Liver (tissue), 3 donors: ENCODE measurements at regions not wholly inside any gene's neighbourhood (a gene's known extent, or its start where the extent isn't known, plus 50 kb on each side); places are given as distances from the start of the nearest gene placed in this dataset.

Experiments
- EGR1 ChIP-seq, 2 donors: IDR thresholded peaks; 2 replicates each; pipeline ENCODE4 v1.6.1; 2016 to 2018; ENCODE audit warnings: antibody characterized with exemption in 2 of 2, low read depth in 2 of 2
- FOXA1 ChIP-seq: IDR thresholded peaks from 2 replicates; pipeline ENCODE4 v1.6.1; 2016; ENCODE audit warnings: antibody characterized with exemption
- FOXA2 ChIP-seq: IDR thresholded peaks from 2 replicates; pipeline ENCODE4 v1.6.1; 2016; ENCODE audit warnings: antibody characterized with exemption
- GABPA ChIP-seq, 2 donors: IDR thresholded peaks in 1 of 2; conservative IDR thresholded peaks in 1 of 2; 2 replicates each; pipeline ENCODE4 v1.6.1; 2016; ENCODE audit warnings: antibody characterized with exemption in 2 of 2, mild to moderate bottlenecking in 1 of 2, moderate library complexity in 1 of 2
- JUND ChIP-seq, 2 donors: IDR thresholded peaks; 2 replicates each; pipeline ENCODE4 v1.6.1; 2016; ENCODE audit warnings: antibody characterized with exemption in 2 of 2
- RAD21 ChIP-seq, 2 donors: IDR thresholded peaks; 2 replicates each; pipeline ENCODE4 v1.6.1; 2016; ENCODE audit warnings: antibody characterized with exemption in 2 of 2, mild to moderate bottlenecking in 2 of 2
- RXRA ChIP-seq, 2 donors: IDR thresholded peaks; 2 replicates each; pipeline ENCODE4 v1.6.1; 2017 to 2018; ENCODE audit warnings: antibody characterized with exemption in 2 of 2, mild to moderate bottlenecking in 1 of 2
- TAF1 ChIP-seq: conservative IDR thresholded peaks from 2 replicates; pipeline ENCODE4 v1.6.1; 2016; ENCODE audit warnings: antibody characterized with exemption, mild to moderate bottlenecking
- YY1 ChIP-seq: IDR thresholded peaks from 2 replicates; pipeline ENCODE4 v1.6.1; 2016; ENCODE audit warnings: antibody characterized with exemption, mild to moderate bottlenecking
- TF ChIP-seq, protein P1 (sequence below): fragments of 150-350 bp; IDR thresholded peaks from 2 replicates; pipeline ENCODE4 v1.5.1; 2017; ENCODE audit warnings: improper control_type of control experiment, low read depth, low read length; ENCODE audit not compliant: missing input control
- TF ChIP-seq, protein P2 (sequence below): IDR thresholded peaks from 2 replicates; pipeline ENCODE4 v1.6.1; 2016; ENCODE audit warnings: antibody characterized with exemption, mild to moderate bottlenecking
- TF ChIP-seq, protein P3 (sequence below): IDR thresholded peaks from 2 replicates; pipeline ENCODE4 v1.6.1; 2016; ENCODE audit warnings: antibody characterized with exemption
- TF ChIP-seq, protein P4 (sequence below): IDR thresholded peaks from 2 replicates; pipeline ENCODE4 v1.6.1; 2016; ENCODE audit warnings: antibody characterized with exemption
- TF ChIP-seq, protein P5 (sequence below): IDR thresholded peaks from 2 replicates; pipeline ENCODE4 v1.6.1; 2016; ENCODE audit warnings: antibody characterized with exemption
- donor health status: healthy.
- donor health status: healthy.

DNA sequence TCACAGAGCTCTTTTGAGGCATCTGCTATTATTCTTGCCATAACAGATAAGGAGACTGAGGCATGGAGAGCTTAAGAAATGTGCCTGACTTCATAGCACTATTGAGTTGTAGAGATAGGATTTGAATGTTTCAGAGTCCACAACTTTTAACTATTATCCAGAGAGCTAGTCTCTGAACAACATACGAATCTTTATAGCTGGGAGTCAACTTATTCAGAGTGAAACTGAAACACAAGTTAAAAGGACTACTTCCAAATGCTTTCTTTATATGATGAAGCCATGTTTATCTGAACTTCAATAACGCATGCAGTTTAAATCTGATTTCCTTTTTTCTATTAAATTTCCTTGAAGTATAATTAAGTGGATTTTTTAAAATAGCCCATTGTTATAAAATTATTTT is 268.8 kb downstream of the IKZF2 start:
- TF ChIP-seq, protein P1, sequence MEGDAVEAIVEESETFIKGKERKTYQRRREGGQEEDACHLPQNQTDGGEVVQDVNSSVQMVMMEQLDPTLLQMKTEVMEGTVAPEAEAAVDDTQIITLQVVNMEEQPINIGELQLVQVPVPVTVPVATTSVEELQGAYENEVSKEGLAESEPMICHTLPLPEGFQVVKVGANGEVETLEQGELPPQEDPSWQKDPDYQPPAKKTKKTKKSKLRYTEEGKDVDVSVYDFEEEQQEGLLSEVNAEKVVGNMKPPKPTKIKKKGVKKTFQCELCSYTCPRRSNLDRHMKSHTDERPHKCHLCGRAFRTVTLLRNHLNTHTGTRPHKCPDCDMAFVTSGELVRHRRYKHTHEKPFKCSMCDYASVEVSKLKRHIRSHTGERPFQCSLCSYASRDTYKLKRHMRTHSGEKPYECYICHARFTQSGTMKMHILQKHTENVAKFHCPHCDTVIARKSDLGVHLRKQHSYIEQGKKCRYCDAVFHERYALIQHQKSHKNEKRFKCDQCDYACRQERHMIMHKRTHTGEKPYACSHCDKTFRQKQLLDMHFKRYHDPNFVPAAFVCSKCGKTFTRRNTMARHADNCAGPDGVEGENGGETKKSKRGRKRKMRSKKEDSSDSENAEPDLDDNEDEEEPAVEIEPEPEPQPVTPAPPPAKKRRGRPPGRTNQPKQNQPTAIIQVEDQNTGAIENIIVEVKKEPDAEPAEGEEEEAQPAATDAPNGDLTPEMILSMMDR: no peak
- TF ChIP-seq, protein P2, sequence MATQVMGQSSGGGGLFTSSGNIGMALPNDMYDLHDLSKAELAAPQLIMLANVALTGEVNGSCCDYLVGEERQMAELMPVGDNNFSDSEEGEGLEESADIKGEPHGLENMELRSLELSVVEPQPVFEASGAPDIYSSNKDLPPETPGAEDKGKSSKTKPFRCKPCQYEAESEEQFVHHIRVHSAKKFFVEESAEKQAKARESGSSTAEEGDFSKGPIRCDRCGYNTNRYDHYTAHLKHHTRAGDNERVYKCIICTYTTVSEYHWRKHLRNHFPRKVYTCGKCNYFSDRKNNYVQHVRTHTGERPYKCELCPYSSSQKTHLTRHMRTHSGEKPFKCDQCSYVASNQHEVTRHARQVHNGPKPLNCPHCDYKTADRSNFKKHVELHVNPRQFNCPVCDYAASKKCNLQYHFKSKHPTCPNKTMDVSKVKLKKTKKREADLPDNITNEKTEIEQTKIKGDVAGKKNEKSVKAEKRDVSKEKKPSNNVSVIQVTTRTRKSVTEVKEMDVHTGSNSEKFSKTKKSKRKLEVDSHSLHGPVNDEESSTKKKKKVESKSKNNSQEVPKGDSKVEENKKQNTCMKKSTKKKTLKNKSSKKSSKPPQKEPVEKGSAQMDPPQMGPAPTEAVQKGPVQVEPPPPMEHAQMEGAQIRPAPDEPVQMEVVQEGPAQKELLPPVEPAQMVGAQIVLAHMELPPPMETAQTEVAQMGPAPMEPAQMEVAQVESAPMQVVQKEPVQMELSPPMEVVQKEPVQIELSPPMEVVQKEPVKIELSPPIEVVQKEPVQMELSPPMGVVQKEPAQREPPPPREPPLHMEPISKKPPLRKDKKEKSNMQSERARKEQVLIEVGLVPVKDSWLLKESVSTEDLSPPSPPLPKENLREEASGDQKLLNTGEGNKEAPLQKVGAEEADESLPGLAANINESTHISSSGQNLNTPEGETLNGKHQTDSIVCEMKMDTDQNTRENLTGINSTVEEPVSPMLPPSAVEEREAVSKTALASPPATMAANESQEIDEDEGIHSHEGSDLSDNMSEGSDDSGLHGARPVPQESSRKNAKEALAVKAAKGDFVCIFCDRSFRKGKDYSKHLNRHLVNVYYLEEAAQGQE: no peak
- TF ChIP-seq RAD21 (IDR thresholded peaks at IDR 0.05) (no peak), TAF1 (no peak), YY1 (no peak), EGR1 (IDR thresholded peaks at IDR 0.05; ENCODE audit: low read depth in 2 of 2) (no peak), JUND (IDR thresholded peaks at IDR 0.05) (no peak), RXRA (IDR thresholded peaks at IDR 0.05) (no peak), FOXA2 (no peak), FOXA1 (no peak), GABPA (IDR thresholded peaks at IDR 0.05 in 1 of 2, conservative IDR thresholded peaks at IDR 0.05 in 1 of 2) (no peak)
- TF ChIP-seq, protein P3, sequence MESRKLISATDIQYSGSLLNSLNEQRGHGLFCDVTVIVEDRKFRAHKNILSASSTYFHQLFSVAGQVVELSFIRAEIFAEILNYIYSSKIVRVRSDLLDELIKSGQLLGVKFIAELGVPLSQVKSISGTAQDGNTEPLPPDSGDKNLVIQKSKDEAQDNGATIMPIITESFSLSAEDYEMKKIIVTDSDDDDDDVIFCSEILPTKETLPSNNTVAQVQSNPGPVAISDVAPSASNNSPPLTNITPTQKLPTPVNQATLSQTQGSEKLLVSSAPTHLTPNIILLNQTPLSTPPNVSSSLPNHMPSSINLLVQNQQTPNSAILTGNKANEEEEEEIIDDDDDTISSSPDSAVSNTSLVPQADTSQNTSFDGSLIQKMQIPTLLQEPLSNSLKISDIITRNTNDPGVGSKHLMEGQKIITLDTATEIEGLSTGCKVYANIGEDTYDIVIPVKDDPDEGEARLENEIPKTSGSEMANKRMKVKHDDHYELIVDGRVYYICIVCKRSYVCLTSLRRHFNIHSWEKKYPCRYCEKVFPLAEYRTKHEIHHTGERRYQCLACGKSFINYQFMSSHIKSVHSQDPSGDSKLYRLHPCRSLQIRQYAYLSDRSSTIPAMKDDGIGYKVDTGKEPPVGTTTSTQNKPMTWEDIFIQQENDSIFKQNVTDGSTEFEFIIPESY: no peak
- TF ChIP-seq, protein P4, sequence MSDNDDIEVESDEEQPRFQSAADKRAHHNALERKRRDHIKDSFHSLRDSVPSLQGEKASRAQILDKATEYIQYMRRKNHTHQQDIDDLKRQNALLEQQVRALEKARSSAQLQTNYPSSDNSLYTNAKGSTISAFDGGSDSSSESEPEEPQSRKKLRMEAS: no peak
- TF ChIP-seq, protein P5, sequence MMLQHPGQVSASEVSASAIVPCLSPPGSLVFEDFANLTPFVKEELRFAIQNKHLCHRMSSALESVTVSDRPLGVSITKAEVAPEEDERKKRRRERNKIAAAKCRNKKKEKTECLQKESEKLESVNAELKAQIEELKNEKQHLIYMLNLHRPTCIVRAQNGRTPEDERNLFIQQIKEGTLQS: no peak
